ENCODE measurements at regions not wholly inside any gene's neighbourhood (a gene's known extent, or its start where the extent isn't known, plus 50 kb on each side); places are given as distances from the start of the nearest gene placed in this dataset.

DNA sequence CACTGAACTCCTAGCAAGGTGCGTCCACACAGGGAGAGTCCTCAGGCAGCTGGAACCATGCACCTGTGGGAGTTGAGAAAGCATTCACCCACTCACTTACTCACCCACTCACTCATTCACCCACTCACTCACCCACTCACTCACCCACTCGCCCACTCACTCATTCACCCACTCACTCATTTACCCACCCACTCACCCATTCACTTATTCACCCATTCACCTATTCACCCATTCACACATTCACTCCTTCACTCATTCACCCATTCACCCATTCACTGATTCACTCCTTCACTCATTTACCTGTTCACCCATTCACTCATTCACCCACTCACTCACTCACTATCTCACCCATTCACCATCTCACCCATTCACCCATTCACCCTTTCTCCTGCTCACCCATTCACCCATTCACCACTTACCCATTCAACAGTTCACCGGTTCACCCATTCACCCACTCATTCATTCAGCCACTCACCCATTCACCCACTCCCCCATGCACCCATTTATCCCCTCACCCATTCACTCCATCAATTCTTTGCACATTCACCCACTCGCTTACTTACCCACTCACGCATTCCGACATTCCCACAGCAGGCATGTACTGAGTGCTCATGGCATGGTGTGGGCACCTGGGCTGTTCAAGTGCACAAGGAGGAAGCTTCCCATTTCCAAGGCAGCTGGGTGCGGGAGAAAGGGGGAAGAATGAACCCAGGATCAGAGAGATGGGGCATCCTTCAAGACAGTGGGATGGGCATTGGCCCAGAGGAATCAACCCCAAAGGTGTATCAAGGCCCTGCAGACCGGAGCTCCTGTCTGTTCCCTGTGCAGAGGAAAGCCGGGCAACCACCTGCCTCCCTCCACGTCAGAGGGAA is 135.2 kb upstream of the C14orf180 start:
- H3K27me3 ChIP-seq, result no peaks in the 10 kb centered on the region

GRCh38 chr14:104445086-104445485 is 134.5 kb upstream of the C14orf180 start:
- no peak overlapping the region for H3K27ac ChIP-seq
- TF ChIP-seq Cebpa-rat (IDR thresholded peaks at IDR 0.05), result no peak
- no peak overlapping the region for H3K4me3 ChIP-seq

More for the DNA sequence above, 135.2 kb upstream of the C14orf180 start:
- Histone ChIP-seq H3K36me3 (no peaks in the 10 kb centered on the region), H3K4me2 (no peak overlapping the region), H3K27ac (no peak overlapping the region), H4K20me1 (no peaks in the 10 kb centered on the region), H3K4me1 (no peaks in the 10 kb centered on the region), H3K9ac (no peak overlapping the region), H3K4me3 (no peak overlapping the region), H3K9me3 (peaks cover 8% of the 10 kb centered on the region)
- TF ChIP-seq Cebpa-rat (IDR thresholded peaks at IDR 0.05), result no peak

DNA sequence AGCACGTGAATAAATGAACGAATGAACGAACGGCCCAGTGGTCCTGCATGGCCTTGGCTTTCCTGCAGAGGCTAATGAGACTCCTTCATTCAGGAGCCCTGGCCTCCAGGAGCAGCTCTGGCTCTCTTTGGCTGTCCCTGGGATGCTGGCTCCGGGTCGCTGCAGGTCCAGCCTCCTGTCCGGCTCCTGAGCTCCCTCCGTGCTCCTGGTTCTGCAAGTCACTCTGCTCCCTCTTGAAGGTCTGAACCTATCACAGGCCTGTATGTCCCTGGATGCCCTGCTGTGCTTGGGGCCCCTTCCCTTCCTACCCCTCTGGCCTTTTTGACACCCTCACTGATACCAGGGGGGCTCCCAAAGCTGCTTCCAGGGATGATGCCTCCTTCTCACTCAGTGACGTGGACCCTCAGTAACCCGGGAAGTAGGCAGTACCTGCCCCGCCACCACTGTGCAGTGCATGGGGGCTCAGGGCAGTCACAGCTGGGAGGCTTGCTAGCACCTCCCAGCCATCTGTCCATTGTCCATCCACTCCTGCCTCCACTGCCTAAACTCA is 133.7 kb upstream of the C14orf180 start:
- H3K9ac ChIP-seq, result no peak overlapping the region
- H3K4me3 ChIP-seq, result no peak overlapping the region
- TF ChIP-seq Cebpa-rat (IDR thresholded peaks at IDR 0.05), result no peak
- no peak overlapping the region for H3K27ac ChIP-seq
- no peaks in the 10 kb centered on the region for H4K20me1 ChIP-seq
- H3K9me3 ChIP-seq, result peaks cover 13% of the 10 kb centered on the region
- H3K36me3 ChIP-seq, result no peaks in the 10 kb centered on the region
- no peak overlapping the region for H3K4me2 ChIP-seq
- H3K4me1 ChIP-seq, result no peaks in the 10 kb centered on the region
- no peaks in the 10 kb centered on the region for H3K27me3 ChIP-seq

More at GRCh38 chr14:104445086-104445485, 134.5 kb upstream of the C14orf180 start:
- Histone ChIP-seq H3K4me1 (no peaks in the 10 kb centered on the region), H4K20me1 (no peaks in the 10 kb centered on the region), H3K36me3 (no peaks in the 10 kb centered on the region), H3K9ac (no peak overlapping the region), H3K9me3 (peaks cover 8% of the 10 kb centered on the region), H3K27me3 (no peaks in the 10 kb centered on the region), H3K4me2 (no peak overlapping the region)

- Histone ChIP-seq H3K4me3 (no peak overlapping the region), H3K9me3 (peaks cover 20% of the 10 kb centered on the region), H3K36me3 (no peaks in the 10 kb centered on the region), H3K4me1 (no peaks in the 10 kb centered on the region), H3K9ac (no peak overlapping the region), H3K27me3 (no peaks in the 10 kb centered on the region), H3K27ac (no peak overlapping the region), H4K20me1 (no peaks in the 10 kb centered on the region), H3K4me2 (no peak overlapping the region)
- TF ChIP-seq Cebpa-rat (IDR thresholded peaks at IDR 0.05), result no peak
Observed at GRCh38 chr14:104446611-104447010, 133.0 kb upstream of the C14orf180 start.

DNA sequence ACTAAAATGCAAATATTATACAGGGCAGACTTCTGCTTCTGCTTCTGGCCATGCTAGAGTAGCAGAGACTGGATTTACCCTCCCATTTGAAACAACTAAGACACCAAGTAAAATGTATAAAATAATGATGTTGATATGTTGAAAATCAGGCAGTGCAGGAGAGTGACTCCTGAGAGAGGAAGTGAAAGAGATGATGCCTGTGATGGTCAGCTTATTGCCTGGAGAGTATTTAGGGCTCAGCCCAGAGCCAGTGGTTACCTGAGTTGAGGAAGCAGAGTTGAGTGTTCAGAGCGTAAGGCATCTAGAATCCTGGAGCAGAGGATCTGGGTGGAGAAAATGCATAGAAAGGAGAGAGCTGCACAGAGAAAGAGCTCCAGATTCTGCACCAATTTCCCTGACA is 131.8 kb upstream of the C14orf180 start:
- peaks cover 22% of the 10 kb centered on the region for H3K9me3 ChIP-seq
- no peak overlapping the region for H3K4me2 ChIP-seq
- H3K4me1 ChIP-seq, result no peaks in the 10 kb centered on the region
- no peak overlapping the region for H3K4me3 ChIP-seq
- no peak for TF ChIP-seq Cebpa-rat (IDR thresholded peaks at IDR 0.05)
- H3K36me3 ChIP-seq, result no peaks in the 10 kb centered on the region
- H3K27ac ChIP-seq, result no peak overlapping the region
- H3K27me3 ChIP-seq, result no peaks in the 10 kb centered on the region
- H3K9ac ChIP-seq, result no peak overlapping the region
- H4K20me1 ChIP-seq, result no peaks in the 10 kb centered on the region

- no peak overlapping the region for H3K9ac ChIP-seq
- no peaks in the 10 kb centered on the region for H3K27me3 ChIP-seq
- no peak for TF ChIP-seq Cebpa-rat (IDR thresholded peaks at IDR 0.05)
Observed at GRCh38 chr14:104448321-104448720, 131.2 kb upstream of the C14orf180 start.

GRCh38 chr14:104448721-104449120 is 130.8 kb upstream of the C14orf180 start:
- Histone ChIP-seq H3K9ac (no peak overlapping the region), H3K4me1 (no peaks in the 10 kb centered on the region), H3K27me3 (no peaks in the 10 kb centered on the region), H3K27ac (no peak overlapping the region), H3K36me3 (no peaks in the 10 kb centered on the region), H3K9me3 (peaks cover 22% of the 10 kb centered on the region), H3K4me3 (no peak overlapping the region), H3K4me2 (no peak overlapping the region), H4K20me1 (no peaks in the 10 kb centered on the region)
- TF ChIP-seq Cebpa-rat (IDR thresholded peaks at IDR 0.05), result no peak

More at GRCh38 chr14:104448321-104448720, 131.2 kb upstream of the C14orf180 start:
- no peaks in the 10 kb centered on the region for H3K4me1 ChIP-seq
- no peak overlapping the region for H3K27ac ChIP-seq
- H3K9me3 ChIP-seq, result peaks cover 22% of the 10 kb centered on the region
- no peaks in the 10 kb centered on the region for H3K36me3 ChIP-seq
- H4K20me1 ChIP-seq, result no peaks in the 10 kb centered on the region
- H3K4me3 ChIP-seq, result no peak overlapping the region
- H3K4me2 ChIP-seq, result no peak overlapping the region

GRCh38 chr14:104450811-104451401 is 128.7 kb upstream of the C14orf180 start:
- no peak for TF ChIP-seq Cebpa-rat (IDR thresholded peaks at IDR 0.05)

GRCh38 chr14:104451474-104451873 is 128.1 kb upstream of the C14orf180 start:
- Histone ChIP-seq H3K9ac (no peak overlapping the region), H3K36me3 (no peaks in the 10 kb centered on the region), H4K20me1 (no peaks in the 10 kb centered on the region), H3K9me3 (peaks cover 22% of the 10 kb centered on the region), H3K4me3 (no peak overlapping the region), H3K27me3 (no peaks in the 10 kb centered on the region), H3K4me1 (no peaks in the 10 kb centered on the region), H3K4me2 (no peak overlapping the region), H3K27ac (no peak overlapping the region)
- TF ChIP-seq Cebpa-rat (IDR thresholded peaks at IDR 0.05), result no peak

More at GRCh38 chr14:104450811-104451401, 128.7 kb upstream of the C14orf180 start:
- Histone ChIP-seq H3K9me3 (peaks cover 22% of the 10 kb centered on the region), H3K27me3 (no peaks in the 10 kb centered on the region), H3K9ac (no peak overlapping the region), H3K4me2 (no peak overlapping the region), H3K36me3 (no peaks in the 10 kb centered on the region), H3K27ac (no peak overlapping the region), H3K4me3 (no peak overlapping the region), H4K20me1 (no peaks in the 10 kb centered on the region), H3K4me1 (no peaks in the 10 kb centered on the region)

DNA sequence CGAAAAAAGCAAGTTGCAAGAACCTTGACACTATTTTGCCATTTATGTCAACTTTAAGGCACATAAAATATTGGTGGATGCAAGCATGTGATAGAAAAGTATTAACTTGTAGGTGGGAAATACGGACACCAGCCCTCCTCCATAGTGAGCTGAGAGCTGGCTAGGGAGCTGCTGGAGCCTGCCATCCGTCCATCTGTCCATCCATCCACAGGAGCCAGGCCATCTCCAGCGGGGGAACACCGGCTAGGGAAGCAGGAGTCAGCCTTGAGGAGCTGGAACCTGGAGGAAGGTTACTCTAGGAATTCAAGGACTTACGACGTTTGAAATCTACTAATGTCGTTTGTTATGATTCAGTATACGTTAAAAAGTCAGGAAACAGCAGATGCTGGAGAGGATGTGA is 120.7 kb upstream of the C14orf180 start:
- H3K27me3 ChIP-seq, result peaks cover 42% of the 10 kb centered on the region
- TF ChIP-seq Cebpa-rat (IDR thresholded peaks at IDR 0.05), result no peak
- H3K4me2 ChIP-seq, result no peak overlapping the region
- peaks cover 7% of the 10 kb centered on the region; the same call in 1 of the 2 replicates for H3K4me1 ChIP-seq
- H4K20me1 ChIP-seq, result no peaks in the 10 kb centered on the region
- H3K9ac ChIP-seq, result no peak overlapping the region
- H3K4me3 ChIP-seq, result no peak overlapping the region
- H3K36me3 ChIP-seq, result no peaks in the 10 kb centered on the region
- H3K9me3 ChIP-seq, result no peaks in the 10 kb centered on the region
- H3K27ac ChIP-seq, result no peak overlapping the region
